ENCODE measurements at regions not wholly inside any gene's neighbourhood (a gene's known extent, or its start where the extent isn't known, plus 50 kb on each side); places are given as distances from the start of the nearest gene placed in this dataset.

- no peak for DNase-seq
Measured at GRCh38 chr1:165014753-165015152, 341.8 kb downstream of the LMX1A start.

GRCh38 chr1:165011991-165012531, 344.5 kb downstream of the LMX1A start:
- DNase-seq = no peak

- no peak for DNase-seq
Measured at GRCh38 chr1:165011186-165011585, 345.3 kb downstream of the LMX1A start.

- no peak for DNase-seq
Measured at GRCh38 chr1:165010418-165011070, 346.0 kb downstream of the LMX1A start.

- no peak for DNase-seq
Measured at GRCh38 chr1:165006831-165007230, 349.7 kb downstream of the LMX1A start.

- no peak for DNase-seq
Measured at GRCh38 chr1:164999146-164999545, 357.4 kb downstream of the LMX1A start.

GRCh38 chr1:164991763-164992314, 364.7 kb downstream of the LMX1A start:
- DNase-seq = no peak

GRCh38 chr1:164983023-164983650, 373.4 kb downstream of the LMX1A start:
- no peak for DNase-seq

GRCh38 chr1:164982545-164982944, 374.0 kb downstream of the LMX1A start:
- DNase-seq = no peak

- no peak for DNase-seq
Measured at GRCh38 chr1:164977561-164977960, 379.0 kb downstream of the LMX1A start.

GRCh38 chr1:164971921-164972415, 384.5 kb downstream of the LMX1A start:
- no peak for DNase-seq

- no peak for DNase-seq
Measured at GRCh38 chr1:164971391-164971790, 385.1 kb downstream of the LMX1A start.

- DNase-seq = no peak
Measured at GRCh38 chr1:164969253-164969652, 387.3 kb downstream of the LMX1A start.

- DNase-seq = no peak
Measured at GRCh38 chr1:164967300-164967699, 389.2 kb downstream of the LMX1A start.

- DNase-seq = no peak
Measured at GRCh38 chr1:164961715-164962114, 394.8 kb downstream of the LMX1A start.

GRCh38 chr1:164958982-164959768, 397.3 kb downstream of the LMX1A start:
- no peak for DNase-seq

GRCh38 chr1:164953815-164954214, 394.8 kb downstream of the PBX1 start:
- no peak for DNase-seq

GRCh38 chr1:164953098-164953497, 394.1 kb downstream of the PBX1 start:
- no peak for DNase-seq

GRCh38 chr1:164951508-164951907, 392.5 kb downstream of the PBX1 start:
- no peak for DNase-seq

GRCh38 chr1:164950541-164950986, 391.6 kb downstream of the PBX1 start:
- DNase-seq = no peak

- no peak for DNase-seq
Measured at GRCh38 chr1:164949771-164950471, 390.9 kb downstream of the PBX1 start.

- no peak for DNase-seq
Measured at GRCh38 chr1:164948101-164948500, 389.1 kb downstream of the PBX1 start.

- DNase-seq = no peak
Measured at GRCh38 chr1:164937291-164937690, 378.3 kb downstream of the PBX1 start.

All from fibroblast of skin of right biceps (primary cell).